Activated CD4-positive, CD25-positive, alpha-beta regulatory T cell treated with anti-CD3 and anti-CD28 coated beads, Interleukin-2, amount 50 U/mL, for 24 hours (primary cell): ENCODE measurements at regions not wholly inside any gene's neighbourhood (a gene's known extent, or its start where the extent isn't known, plus 50 kb on each side); places are given as distances from the start of the nearest gene placed in this dataset.
A peak's percentile ranks its signal among the peaks of the same experiment; 100 is the strongest.
"Not testable (repeated sequence)": the region's sequence is repeated elsewhere in the genome, so short reads cannot be mapped to it uniquely, and the experiment has no call there.

Source experiments
- ATAC-seq, 2 donors: fragments of 150-1000 bp; cut with Tn5 transposase; one replicate each; pipeline ENCODE4 v1.10.0; 2021; ENCODE audit warnings: mild to moderate bottlenecking in 1 of 2, moderate library complexity in 1 of 2

- peak in 1 of 2 donors; percentile 14 for ATAC-seq
Observed at GRCh38 chr4:79604152-79604551, 196.1 kb upstream of the GK2 start.

GRCh38 chr4:79603681-79604080 is 195.7 kb upstream of the GK2 start:
- ATAC-seq: peak; percentile 82

DNA sequence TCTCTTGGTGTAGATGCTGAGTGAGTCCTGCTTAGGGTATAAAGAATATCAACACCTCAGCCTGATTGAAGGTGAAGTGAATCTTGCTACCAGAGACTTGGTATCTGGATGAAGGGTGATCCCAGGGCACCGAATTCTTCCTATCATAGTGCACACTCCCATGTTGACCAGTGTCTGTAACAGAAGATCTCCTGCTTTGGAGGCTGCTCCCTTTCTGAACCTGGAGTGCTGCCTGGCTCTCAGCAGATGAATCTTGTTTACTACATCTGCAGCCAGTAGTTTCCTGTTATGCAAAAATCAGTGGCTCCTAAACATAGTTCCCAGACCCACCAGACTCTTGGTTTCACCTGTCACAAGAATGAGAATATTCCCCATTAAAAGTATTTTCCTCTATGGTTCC is 191.7 kb upstream of the GK2 start:
- no peak for ATAC-seq

DNA sequence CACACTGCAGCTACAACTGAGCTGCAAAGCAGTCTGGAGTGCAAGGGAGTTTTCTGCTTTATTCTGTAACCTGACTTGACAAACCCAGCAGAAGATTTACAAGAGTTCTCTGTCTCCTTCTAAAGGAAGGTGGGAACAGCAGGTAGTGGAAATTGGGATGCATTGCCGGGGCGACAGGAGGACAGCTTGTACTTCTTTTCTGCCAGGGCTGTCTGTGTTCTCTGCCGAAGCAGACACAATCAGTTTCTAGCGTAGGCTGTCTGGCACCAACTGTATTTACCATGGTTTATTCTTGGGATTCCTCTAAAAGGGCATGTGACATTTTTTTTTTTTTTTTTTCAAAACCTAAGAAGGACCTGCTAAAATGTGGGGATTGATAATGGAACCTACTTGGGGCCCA is 190.8 kb upstream of the GK2 start:
- no peak for ATAC-seq

- no peak for ATAC-seq
Observed at GRCh38 chr4:79598214-79598613, 190.2 kb upstream of the GK2 start.

- ATAC-seq: no peak
Observed at GRCh38 chr4:79597266-79597665, 189.2 kb upstream of the GK2 start.

GRCh38 chr4:79592218-79592617 is 184.2 kb upstream of the GK2 start:
- not testable (repeated sequence) for ATAC-seq

GRCh38 chr4:79588679-79589078 is 180.7 kb upstream of the GK2 start:
- ATAC-seq: no peak

- ATAC-seq: not testable (repeated sequence)
Observed at GRCh38 chr4:79587207-79587606, 179.2 kb upstream of the GK2 start.

DNA sequence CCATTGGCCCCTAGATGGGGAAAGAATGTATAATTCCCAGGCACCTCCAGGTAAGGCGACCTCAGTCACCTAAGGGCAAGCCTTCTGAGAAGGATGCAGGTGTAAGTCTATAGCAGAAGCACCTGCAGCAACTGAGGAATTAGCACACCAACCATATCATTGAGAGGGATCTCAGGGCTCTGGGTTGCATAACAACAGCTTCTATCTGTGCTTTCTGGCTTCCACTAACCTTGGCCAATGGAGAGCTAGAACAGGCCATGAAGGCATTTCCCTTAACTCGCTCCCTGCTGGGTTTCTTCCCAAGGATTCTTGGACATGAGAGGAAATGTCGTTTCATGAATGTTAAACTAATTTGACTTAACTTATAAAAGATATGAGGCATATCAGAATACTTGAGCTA is 177.8 kb upstream of the GK2 start:
- no peak for ATAC-seq

DNA sequence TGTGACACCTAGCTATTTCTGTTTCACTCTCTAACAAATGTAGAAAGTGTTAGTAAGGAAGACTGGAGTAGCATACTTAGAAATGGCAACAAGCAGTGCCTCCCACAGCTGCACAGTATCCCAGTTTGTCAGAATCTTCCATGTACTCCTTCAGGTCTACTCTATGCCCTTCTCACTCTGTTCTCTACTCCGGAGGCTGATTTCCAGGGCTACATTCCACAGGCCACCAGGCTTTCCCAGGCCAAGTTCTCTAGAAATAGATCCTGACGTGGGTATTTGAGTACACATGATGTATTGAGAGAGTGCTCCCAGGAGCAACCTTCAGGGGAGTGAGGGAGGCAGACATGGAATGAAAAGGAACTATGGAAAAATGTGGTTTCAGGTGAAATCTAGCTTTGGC is 177.3 kb upstream of the GK2 start:
- ATAC-seq: no peak

DNA sequence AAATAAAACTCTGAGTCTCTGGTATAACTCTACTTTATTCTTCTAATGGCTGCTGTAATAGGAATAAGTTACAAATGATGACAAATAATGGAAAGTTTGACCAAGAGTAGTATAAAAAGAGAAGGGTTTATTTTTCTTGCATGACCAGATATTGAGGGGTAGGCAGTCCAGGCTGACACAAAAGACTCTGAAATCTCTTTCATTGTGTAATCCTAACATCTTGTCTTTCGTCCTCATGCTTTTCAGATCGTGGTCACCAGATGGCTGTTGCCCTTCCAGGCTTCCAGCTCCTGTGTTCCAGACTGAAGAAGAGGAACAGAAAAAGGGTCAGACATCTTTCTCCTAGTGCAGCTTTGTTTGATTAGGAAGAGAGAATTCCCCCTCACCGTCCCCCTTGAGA is 176.9 kb upstream of the GK2 start:
- ATAC-seq: no peak

DNA sequence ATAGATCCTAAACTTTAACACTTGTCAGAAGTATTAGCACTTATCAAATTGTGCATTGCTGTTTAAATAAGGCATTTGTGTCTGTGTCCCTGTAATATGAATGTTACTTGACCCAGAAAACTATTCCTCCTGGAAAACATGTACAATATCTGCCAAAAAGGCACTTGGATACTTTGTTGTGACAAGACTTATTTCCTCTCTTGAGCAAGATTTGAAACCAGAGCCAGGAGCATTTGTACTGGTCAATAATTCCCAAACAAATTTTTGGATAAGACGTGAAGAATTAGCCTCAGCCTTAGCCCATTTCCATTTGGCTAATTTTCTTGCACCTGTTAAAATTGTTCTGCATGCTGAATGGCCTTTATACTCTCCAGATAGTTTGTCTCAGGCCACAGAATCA is 176.3 kb upstream of the GK2 start:
- ATAC-seq: no peak

GRCh38 chr4:79578606-79579005 is 170.6 kb upstream of the GK2 start:
- peak in 1 of 2 donors; percentile 36 for ATAC-seq

GRCh38 chr4:79576429-79576753 is 168.4 kb upstream of the GK2 start:
- ATAC-seq: no peak

GRCh38 chr4:79575709-79576428 is 167.8 kb upstream of the GK2 start:
- no peak for ATAC-seq

DNA sequence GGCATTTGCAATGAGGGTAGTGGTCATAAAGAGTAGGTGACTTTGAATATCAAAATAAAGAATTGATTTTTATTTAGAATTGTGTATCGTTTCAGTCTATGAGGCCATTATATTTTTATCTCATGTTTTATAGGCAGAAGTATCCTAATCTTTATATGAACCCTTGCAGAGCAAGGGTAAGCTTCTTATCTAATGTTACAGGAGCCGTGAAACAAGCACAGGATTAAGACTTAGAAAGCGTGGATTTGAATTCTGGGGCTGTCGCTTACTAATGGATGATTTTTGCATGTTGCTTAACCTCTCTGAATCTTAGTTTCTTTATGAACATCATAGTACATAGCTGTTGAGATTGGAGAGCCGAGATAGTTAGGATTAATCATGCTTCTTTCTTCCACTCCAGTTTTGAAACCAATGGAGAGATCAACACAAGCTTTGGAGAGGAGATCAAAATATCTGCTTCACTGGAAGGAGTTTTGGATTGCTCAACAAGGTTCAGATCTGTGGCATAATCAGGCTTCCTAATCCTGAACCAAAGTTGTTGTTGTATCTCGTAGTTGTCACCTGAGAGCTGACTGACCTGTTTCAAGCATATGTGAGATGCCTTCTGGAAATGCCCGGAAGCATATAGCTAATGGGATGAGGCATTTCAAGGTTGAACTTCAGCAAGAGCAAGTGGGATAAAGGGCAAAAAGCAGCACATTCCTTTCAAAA is 166.9 kb upstream of the GK2 start:
- no peak for ATAC-seq

GRCh38 chr4:79563219-79563618 is 155.2 kb upstream of the GK2 start:
- no peak for ATAC-seq

DNA sequence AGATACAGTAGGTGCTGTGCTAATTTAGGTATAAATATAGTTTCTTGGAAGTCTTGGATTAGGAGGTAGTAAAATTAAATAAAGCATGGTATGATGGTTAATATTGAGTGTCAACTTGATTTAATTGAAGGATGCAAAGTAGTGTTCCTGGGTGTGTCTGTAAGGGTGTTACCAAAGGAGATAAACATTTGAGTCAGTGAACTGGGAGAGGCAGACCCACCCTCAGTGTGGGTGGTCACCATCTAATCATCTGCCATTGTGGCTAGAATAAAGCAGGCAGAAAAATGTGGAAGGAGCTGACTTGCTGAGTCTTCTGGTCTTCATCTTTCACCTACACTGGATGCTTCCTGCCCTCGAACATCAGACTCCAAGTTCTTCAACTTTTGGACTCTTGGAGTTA is 153.7 kb upstream of the GK2 start:
- no peak for ATAC-seq

DNA sequence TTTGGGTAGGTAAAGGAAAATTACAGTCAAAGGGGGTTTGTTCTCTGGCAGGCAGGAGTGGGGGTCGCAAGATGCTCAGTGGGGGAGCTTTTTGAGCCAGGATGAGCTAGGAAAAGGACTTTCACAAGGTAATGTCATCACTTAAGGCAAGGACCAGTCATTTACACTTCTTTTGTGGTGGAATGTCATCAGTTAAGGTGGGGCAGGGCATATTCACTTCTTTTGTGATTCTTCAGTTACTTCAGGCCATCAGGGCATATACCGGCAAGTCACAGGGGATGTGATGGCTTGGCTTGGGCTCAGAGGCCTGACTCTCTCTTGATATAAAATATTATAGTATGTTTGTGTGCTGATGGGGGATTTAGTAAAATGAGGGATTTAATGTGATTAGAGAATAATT is 151.4 kb upstream of the GK2 start:
- ATAC-seq: not testable (repeated sequence)

DNA sequence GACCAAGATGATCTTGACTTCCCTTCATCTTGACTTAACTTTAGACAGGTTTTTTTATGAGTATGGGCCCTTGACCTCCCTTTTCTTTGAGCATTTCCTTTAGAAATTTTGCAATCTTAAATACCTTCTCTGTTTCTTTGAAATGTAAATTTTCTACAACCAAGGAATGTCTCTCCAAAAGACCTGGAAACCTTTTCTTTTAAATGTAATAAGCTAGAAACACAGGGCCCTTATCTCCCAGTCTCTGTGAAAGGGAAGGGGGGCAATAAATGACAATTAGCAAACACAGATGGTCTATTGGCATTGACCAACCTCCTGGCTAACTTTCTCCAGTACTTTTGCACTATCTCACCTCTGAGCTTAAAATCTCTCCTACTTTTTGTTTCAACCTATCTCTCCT is 144.3 kb upstream of the GK2 start:
- no peak for ATAC-seq

DNA sequence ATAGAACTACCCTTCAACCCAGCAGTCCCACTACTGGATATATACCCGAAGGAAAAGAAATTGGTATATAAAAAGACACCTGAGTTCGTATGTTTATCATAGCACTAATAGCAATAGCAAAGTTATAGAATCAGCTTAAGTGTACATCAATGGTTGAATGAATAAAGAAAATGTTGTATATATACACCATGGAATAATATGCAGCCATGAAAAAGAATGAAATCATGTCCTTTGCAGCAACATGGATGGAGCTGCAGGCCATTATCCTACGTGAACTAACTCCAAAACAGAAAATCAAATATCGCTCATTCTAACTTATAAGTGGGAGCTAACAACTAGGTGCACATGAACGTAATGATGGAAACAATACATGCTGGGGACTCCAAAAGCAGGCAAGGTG is 143.5 kb upstream of the GK2 start:
- ATAC-seq: no peak

DNA sequence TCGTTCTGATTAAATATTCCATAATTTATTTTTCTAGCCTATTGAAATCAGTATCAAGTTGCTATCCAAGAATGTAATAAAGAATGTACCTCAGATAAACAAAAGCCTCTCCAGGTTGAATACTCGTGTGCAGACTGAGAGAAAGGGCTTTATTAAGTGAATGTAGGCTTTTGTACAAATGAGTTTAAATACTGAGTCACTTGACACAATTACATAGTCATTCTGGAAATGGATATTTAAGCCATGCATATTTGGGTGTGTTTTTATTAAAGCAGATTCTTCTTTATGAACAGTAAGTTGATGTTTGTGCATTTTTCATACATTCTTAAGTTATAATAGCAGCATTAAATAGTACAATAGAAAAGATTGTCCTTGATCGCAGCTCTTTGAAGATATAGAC is 139.8 kb upstream of the GK2 start:
- ATAC-seq: no peak

- ATAC-seq: not testable (repeated sequence)
Observed at GRCh38 chr4:79545292-79545691, 137.3 kb upstream of the GK2 start.

GRCh38 chr4:79540143-79540542 is 132.1 kb upstream of the GK2 start:
- peak in 1 of 2 donors; percentile 48 for ATAC-seq
